ENCODE measurements at regions not wholly inside any gene's neighbourhood (a gene's known extent, or its start where the extent isn't known, plus 50 kb on each side); places are given as distances from the start of the nearest gene placed in this dataset.

DNA sequence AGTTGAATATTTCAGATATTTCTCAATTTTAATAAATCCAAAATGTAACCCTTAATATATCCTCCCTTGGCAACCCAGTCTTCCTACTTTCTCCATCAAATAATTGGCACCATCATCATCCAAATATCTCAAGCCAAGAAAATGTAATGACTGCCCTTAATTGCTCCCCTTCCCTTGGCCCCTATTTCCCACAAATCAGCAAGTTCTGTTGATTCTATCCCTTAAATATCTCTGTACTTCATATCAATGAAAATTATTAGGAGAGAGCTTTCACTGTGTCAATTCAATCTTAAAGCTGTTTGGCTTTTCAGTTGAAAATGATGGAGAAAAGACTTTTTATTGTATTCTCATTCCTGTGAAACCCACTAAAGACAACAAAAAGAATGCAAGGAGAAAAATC is 349.8 kb downstream of the HINT1 start:
- H3K27ac ChIP-seq, result no peak overlapping the region
- TF ChIP-seq, protein P1, sequence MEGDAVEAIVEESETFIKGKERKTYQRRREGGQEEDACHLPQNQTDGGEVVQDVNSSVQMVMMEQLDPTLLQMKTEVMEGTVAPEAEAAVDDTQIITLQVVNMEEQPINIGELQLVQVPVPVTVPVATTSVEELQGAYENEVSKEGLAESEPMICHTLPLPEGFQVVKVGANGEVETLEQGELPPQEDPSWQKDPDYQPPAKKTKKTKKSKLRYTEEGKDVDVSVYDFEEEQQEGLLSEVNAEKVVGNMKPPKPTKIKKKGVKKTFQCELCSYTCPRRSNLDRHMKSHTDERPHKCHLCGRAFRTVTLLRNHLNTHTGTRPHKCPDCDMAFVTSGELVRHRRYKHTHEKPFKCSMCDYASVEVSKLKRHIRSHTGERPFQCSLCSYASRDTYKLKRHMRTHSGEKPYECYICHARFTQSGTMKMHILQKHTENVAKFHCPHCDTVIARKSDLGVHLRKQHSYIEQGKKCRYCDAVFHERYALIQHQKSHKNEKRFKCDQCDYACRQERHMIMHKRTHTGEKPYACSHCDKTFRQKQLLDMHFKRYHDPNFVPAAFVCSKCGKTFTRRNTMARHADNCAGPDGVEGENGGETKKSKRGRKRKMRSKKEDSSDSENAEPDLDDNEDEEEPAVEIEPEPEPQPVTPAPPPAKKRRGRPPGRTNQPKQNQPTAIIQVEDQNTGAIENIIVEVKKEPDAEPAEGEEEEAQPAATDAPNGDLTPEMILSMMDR (conservative IDR thresholded peaks at IDR 0.05), result no peak
- no peak for TF ChIP-seq ZFX (IDR thresholded peaks at IDR 0.05)

DNA sequence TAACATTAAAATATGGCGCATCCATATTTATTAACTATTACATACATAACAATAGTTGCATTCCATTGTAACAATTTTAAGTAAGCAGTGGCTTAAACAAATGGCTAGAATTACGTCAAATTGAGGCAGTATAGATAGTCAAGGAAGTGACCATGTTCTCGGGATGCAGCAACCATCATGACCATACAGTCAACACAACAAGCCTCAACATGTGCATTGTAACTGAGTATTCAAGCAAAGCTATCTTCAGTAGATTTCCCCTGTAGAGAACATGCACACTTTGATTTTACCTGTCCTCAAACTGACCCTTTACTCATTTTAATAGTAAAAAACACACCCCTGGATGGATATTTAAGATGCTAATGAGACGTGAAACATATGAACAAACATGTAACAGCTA is 356.4 kb downstream of the HINT1 start:
- TF ChIP-seq, protein P1 (conservative IDR thresholded peaks at IDR 0.05), result no peak
- no peak for TF ChIP-seq ZFX (IDR thresholded peaks at IDR 0.05)
- no peak overlapping the region for H3K27ac ChIP-seq

DNA sequence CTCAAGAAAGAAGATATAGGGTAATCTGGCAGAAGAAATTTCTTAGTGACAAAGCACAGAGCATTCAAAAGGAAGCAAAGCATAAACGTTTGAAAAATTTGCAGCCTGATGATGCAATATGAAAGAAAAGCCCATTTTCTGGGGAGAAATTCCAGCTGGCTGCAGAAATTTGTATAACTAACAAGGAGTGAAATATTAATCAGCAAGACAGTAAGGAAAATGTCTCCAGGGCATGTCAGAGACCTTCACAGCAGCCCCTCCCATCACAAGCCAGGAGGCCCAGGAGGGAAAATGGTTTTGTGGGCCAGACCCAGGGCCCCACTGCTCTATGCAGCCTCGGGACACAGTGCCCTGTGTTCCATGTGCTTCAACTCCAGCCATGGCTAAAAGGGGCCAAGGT is 359.4 kb downstream of the HINT1 start:
- TF ChIP-seq, protein P1 (conservative IDR thresholded peaks at IDR 0.05), result no peak
- TF ChIP-seq ZFX (IDR thresholded peaks at IDR 0.05), result no peak
- H3K27ac ChIP-seq, result no peak overlapping the region

DNA sequence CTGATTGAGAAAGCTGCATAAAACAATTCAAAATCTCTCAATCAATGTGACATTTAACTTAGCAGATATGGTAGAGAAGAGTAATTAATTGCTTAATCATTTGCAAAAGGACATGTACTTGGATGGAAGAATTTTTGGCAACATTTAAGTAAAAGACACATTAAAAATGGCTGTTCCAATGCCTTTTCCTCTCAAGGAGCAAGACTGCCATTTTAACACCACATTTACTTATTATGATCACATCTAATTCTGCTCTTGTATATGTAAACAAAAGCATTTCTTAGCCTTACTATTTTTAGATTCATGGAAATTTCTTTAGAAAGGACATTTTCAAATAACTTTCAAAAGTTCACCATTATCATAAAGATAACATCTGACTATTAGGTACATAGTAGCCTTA is 360.0 kb downstream of the HINT1 start:
- no peak overlapping the region for H3K27ac ChIP-seq
- TF ChIP-seq, protein P1 (conservative IDR thresholded peaks at IDR 0.05), result no peak
- no peak for TF ChIP-seq ZFX (IDR thresholded peaks at IDR 0.05)

DNA sequence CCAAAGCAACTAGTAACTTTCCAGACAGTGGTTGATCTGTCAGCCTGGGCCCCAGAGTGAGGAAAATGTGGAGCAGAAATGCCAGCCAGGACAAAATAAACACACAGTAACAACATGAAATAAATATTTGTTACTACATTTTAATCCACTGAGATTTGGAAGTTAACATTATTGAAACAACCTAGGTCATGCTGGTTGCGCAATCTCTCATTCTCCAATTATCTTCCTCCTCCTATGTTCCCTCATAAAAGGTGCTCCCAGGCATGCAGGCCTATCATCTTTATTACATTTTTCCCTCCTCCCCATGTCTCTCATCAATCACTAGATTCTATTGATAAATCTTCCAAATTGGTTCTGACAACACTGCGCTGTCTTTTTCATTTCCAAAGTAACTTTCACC is 363.1 kb downstream of the HINT1 start:
- no peak overlapping the region for H3K27ac ChIP-seq
- TF ChIP-seq ZFX (IDR thresholded peaks at IDR 0.05), result no peak
- TF ChIP-seq, protein P1 (conservative IDR thresholded peaks at IDR 0.05), result no peak

DNA sequence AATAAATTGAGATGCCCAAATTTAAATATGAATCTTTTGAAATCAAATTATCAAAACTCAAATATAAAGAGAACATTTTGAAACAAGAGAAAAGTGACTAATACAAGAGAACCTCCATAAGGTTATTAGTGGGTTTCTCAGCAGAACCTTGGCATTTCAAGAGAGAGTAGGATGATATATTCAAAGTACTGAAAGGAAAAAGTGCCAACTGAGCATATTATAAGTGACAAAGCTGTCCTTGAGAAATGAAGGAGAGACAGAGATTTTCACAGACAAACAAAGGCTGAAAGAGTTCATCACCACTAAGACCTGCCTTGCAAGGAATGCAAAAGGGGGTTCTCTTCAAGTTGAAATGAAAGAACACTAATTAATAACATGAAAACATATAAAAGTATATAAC is 366.0 kb downstream of the HINT1 start:
- TF ChIP-seq ZFX (IDR thresholded peaks at IDR 0.05), result no peak
- TF ChIP-seq, protein P1 (conservative IDR thresholded peaks at IDR 0.05), result no peak
- H3K27ac ChIP-seq, result no peak overlapping the region

DNA sequence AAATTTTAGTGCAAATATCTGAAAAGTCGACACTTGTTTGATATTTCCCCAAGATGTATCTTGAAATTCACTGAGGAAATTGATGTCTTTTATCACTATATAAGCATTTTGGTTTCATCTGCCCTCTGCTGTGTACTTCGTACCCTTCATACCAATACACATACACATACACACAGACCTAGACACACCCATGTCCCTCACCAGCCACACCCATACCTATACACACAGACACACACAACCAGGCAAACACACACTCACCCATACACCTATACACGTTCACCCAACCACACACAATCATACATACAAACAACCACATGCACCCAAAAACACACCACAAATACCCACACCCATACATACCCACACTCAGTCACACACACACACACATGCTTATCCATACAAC is 367.8 kb downstream of the HINT1 start:
- no peak for TF ChIP-seq ZFX (IDR thresholded peaks at IDR 0.05)
- TF ChIP-seq, protein P1 (conservative IDR thresholded peaks at IDR 0.05), result no peak
- H3K27ac ChIP-seq, result no peak overlapping the region
